HG02759 (cell line): ENCODE measurements at regions not wholly inside any gene's neighbourhood (a gene's known extent, or its start where the extent isn't known, plus 50 kb on each side); places are given as distances from the start of the nearest gene placed in this dataset.
"Not testable (repeated sequence)": the region's sequence is repeated elsewhere in the genome, so short reads cannot be mapped to it uniquely, and the experiment has no call there.

Experiments used
- ATAC-seq: cut with Tn5 transposase; IDR thresholded peaks from one replicate; pipeline ENCODE4 v1.9.1; 2021; ENCODE audit warnings: mild to moderate bottlenecking, moderate library complexity; ENCODE audit not compliant: unreplicated experiment

- ATAC-seq, result not testable (repeated sequence)
Measured at GRCh38 chr14:106257569-106257994, 731.2 kb downstream of the TMEM121 start.

DNA sequence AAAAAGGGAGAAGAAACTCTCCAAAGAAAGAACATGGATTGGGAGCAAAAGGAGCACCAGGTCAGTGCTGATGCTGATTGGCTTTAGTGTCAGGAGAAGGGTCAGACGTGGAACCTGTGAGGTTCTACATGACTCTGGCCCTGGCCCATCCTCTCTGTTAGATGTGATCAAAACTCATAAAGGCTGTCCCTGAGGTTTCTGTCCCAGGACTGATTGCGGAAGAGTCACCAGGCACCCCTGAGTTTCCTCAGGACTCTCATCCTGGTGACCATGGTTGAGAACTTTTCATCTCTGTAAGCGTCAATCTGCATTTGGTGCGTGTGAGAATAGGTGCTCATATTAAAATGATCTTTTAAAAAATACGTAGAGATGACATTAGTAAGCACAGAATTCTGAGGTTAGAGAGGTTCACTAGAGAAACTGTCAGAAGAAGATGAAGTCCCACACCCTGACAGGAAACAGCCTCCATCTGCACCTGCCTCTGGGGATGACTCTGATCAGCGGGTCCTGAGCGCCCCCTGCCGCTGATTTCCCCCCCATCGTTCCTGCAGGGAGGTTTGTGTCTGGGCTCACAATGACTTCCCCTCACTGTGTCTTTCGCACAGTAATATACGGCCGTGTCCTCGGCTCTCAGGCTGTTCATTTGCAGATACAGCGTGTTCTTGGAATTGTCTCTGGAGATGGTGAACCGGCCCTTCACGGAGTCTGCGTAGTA lies 741.8 kb downstream of the TMEM121 start:
- ATAC-seq, result no peak

GRCh38 chr14:106269029-106269428 lies 742.6 kb downstream of the TMEM121 start:
- no peak for ATAC-seq

DNA sequence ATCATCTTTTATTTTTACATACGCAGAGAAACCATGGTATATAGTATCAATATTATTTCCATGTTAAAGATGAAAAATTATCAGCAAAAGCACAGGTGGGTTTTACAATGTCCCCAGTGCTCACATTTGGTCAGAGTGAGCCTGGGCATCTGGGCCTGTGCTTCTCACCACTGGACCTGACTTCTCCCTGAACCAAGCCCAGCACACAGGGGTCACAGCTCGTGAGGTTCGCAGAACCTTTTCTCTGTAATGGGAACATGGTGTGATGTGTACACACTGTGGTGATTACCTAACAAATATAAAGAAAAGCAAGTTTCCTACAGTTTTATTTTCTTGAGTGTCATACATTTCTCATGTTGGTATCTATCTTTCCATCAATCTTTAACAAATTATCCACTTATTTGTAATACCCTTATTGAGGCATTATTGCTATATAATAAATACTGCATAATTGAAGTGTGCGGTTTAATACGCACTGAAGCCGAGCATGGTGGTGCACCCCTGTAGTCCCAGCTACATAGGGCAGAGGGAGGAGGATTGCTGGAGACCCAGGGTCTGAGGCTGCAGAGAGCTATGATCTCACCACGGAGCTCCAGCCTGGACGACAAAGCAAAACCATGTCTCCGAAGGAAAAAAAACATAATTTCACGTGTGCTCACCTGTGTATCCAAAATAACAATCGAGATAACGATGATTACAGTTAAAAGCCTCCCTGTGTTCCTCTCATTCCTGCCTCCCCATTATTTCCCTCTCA lies 743.2 kb downstream of the TMEM121 start:
- no peak for ATAC-seq

- ATAC-seq, result not testable (repeated sequence)
Measured at GRCh38 chr14:106270476-106271121, 744.2 kb downstream of the TMEM121 start.

DNA sequence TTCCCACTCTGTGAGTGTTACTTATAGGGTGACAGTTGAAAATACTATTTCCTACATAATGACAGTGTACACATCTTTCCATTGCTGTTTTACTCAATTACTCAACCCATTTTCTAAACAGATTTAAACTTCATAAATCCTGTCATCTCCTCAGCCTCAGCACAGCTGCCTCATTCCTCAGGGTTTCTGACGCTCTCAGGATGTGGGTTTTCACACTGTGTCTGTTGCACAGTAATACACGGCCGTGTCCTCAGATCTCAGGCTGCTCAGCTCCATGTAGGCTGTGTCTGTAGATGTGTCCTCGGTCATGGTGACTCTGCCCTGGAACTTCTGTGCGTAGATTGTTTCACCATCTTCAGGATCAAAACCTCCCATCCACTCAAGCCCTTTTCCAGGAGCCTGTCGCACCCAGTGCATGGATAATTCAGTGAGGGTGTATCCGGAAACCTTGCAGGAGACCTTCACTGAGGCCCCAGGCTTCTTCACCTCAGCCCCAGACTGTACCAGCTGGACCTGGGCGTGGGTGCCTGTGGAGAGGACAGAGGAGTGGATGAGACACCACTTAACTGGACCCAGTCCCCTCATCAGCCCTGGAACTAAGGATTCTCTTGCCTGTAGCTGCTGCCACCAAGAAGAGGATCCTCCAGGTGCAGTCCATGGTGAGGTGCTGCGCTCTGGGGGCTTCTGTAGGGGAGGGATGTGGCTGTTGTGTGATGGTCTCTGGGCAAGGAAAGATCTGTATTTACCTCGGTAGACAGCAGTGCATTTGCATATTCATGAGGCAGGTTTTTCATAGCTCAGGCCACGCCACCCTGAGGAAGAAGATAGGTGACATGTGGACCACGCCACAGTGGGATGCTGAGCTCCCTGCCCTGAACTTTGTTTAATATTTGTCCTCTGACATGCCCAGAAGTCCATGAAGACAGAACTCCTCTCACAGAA lies 750.2 kb downstream of the TMEM121 start:
- no peak for ATAC-seq

GRCh38 chr14:106277503-106277902 lies 751.1 kb downstream of the TMEM121 start:
- no peak for ATAC-seq

GRCh38 chr14:106280876-106281275 lies 754.5 kb downstream of the TMEM121 start:
- ATAC-seq, result no peak

DNA sequence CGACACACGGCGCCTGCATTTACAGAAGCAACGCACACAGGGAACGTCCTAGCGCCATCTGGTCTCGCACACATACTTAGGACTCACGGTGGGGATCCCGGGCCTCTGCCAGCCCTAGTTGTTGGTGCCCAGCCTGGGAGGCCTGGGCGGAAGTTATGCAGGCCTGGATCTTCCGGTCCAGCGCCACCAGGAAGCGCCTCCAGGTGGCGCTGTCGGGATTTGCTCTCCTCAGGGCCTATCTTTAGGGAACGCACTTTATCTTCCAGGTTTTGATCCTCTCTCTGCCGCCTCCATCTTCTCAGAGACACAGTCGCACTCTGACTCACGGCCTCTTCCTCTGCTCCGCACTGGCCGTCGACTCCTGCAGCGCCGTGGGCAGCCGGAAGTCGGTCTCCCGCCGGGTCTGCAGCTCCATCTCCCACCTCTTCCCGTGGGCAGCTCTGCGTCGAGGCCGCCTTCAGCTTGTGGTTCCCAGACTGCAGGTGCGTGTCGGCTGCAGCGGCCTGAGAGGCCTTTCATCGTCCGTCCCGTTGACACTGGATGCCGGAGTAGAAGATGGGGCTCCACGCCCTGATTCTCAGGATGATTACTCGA lies 760.4 kb downstream of the TMEM121 start:
- no peak for ATAC-seq

DNA sequence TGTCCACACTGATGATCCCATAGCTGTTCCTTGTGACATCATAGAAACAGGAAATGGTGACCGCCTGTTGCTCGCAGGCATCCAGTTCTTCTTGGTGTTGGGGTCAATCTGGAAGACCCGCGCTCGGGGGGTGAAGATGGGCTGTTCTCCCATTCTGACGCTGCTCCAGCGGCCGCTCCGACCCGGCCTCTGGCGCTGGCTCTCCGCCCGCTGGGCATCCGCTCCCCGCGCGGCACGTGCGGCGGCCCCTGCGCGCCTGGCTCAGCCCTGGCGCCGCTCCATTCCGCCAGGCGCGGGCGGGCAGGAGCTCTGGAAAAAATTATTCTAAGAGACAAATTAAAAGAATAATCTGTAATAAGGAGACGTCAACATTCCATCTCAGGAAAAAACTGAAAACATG lies 761.1 kb downstream of the TMEM121 start:
- ATAC-seq, result no peak

- no peak for ATAC-seq
Measured at GRCh38 chr14:106291626-106292025, 765.2 kb downstream of the TMEM121 start.

DNA sequence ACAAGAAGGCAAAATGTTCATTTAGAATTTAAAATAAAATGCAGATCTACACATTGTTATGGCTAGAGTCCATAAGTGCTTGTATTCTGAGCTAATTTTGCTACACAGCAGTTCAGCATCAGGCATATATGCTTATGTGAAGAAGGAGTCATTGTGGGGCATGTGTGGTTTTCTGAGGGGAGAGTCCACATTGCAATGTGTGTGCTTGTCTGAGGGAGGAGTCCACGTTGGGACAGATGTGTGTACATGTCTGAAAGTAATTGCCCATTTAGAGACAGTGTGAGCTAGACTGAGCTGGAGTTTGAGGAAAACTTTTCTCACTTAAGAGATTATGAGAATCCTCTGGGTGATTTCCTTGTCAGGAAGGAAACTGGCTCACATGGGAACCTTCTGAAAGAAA lies 767.9 kb downstream of the TMEM121 start:
- no peak for ATAC-seq

GRCh38 chr14:106300951-106301510 lies 774.6 kb downstream of the TMEM121 start:
- ATAC-seq, result not testable (repeated sequence)

DNA sequence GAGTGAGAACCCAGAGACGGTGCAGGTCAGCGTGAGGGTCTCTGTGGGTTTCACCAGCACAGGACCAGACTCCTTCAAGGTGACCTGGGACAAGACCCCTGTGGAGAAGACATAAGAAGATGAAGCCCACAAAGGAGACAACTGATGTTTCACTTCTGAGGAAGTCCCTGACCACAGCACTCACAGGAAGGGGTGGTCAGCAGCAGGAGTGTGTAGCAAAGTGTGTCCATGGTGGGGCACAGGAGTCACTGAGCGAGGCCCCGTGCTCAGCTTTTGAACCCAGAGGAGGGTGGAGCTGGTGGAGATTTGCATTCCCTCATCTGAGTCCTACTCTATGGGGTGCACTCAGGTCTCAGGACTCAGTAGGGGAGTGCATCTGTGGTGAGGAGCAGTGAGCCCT lies 775.2 kb downstream of the TMEM121 start:
- ATAC-seq, result not testable (repeated sequence)

GRCh38 chr14:106302661-106303060 lies 776.3 kb downstream of the TMEM121 start:
- ATAC-seq, result no peak

DNA sequence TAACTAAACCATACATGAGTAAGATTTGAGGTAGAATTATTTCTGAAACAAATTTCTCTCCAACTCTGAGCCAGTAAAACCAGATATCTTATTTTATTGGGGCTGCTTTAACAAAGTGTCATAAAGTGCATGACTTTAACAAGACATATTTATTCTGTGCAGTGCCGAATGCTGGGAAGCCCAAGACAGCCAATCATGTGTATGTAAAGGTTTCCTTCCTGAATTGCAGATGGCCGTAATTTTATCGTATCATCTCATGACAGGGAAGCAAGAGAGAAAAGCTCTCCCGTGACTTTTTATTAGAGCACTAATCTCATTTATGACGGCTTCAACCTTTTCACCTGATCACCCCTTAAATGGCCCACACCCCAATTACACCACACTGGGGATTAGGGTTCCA lies 777.9 kb downstream of the TMEM121 start:
- no peak for ATAC-seq

- ATAC-seq, result peak; percentile 94
Measured at GRCh38 chr14:106308839-106309389, 782.5 kb downstream of the TMEM121 start.

- ATAC-seq, result no peak
Measured at GRCh38 chr14:106309423-106309822, 783.0 kb downstream of the TMEM121 start.

- no peak for ATAC-seq
Measured at GRCh38 chr14:106315436-106315835, 789.1 kb downstream of the TMEM121 start.

DNA sequence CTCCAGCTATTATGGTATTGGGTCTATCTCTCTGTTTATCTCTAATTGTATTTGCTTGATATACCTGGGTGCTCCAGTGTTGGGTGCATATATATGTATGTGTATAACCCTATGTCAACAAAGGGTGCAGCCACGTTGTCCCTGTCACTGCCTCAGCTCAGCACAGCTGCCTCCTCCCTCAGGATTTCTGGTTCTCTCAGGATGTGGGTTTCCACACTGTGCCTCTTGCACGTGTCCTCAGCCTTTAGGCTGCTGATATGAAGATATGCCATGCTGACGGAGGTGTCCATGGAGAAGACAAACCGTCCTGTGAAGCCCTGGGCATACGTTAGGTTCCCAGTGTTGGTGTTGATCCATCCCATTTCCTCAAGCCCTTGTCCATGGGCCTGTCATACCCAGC lies 791.2 kb downstream of the TMEM121 start:
- ATAC-seq, result no peak
